SW480 (cell line): ENCODE measurements at regions not wholly inside any gene's neighbourhood (a gene's known extent, or its start where the extent isn't known, plus 50 kb on each side); places are given as distances from the start of the nearest gene placed in this dataset.

Experiments
- DNase-seq: peaks from one replicate; pipeline ENCODE4 v3.0.0-alpha.2; 2016; ENCODE audit warnings: low spot score

DNA sequence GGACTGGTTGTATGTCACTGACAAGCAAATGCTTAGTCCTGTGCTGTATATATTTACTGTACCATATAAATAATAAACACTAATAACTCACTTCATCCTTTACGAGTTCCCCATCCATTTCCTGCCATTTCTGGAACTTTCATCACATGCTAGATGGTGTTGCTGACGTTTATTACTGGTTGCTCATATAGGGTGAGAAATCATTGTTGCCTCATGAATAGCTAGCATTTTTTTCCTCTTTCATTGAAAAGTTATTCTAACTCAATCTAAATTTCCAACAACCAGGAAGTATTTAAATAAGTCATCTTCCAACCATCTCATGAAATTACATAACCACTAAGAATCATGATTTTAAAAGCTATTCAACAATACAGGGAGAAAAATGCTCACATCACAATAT lies 88.6 kb upstream of the RCN1 start:
- no peak for DNase-seq

DNA sequence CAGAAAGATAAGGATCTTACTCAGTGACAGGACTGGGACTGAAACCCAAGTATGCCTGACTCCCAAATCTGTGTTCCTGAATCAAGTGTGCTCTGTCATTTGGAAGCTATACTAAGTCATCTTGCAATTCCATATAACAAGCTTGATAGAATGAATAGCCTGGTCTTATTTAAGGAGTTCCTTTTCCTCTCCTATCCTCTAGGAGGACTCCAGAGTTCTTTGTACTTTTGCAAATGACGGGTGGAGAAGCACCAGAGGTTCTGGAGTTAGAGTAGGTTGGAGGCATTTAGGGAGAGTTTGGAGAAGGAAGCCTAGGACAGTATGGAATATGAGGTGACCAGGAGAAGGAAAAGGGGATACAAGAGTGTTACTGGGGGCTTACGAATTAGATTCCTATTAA lies 92.9 kb upstream of the RCN1 start:
- DNase-seq, result peak; percentile 25

DNA sequence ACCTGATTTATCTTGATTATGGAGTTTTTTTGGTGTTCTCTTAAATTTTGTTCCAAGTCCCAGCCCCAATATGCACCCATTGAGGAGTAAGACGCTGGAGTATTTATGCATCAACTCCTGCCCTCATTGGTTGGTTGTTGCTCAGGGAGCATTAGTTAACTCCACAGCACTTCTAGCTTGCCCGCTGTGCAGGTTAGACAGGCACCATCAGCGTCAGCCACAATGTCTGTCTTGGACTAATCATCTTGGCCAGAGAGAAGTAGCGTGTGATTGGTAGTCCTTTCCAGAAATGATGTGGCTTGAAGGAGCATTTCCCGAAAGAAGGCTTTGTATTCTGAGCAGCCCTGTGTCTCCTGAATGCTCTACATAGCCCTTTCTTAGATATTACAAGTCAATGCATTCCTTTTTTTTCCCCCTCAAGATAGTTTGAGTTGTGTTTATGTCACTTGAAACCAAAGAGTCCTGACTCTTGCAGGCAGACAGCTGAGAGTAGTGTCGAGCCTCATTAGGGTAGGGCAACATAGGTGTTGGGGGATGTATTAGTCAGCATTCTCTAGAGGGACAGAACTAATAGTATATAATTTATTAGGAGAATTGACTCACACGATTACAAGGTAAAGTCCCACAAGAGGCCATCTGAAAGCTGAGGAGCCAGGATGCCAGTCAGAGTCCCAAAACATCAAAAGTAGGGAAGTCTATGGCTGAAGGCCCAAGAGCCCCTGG lies 94.6 kb upstream of the RCN1 start:
- DNase-seq, result no peak

DNA sequence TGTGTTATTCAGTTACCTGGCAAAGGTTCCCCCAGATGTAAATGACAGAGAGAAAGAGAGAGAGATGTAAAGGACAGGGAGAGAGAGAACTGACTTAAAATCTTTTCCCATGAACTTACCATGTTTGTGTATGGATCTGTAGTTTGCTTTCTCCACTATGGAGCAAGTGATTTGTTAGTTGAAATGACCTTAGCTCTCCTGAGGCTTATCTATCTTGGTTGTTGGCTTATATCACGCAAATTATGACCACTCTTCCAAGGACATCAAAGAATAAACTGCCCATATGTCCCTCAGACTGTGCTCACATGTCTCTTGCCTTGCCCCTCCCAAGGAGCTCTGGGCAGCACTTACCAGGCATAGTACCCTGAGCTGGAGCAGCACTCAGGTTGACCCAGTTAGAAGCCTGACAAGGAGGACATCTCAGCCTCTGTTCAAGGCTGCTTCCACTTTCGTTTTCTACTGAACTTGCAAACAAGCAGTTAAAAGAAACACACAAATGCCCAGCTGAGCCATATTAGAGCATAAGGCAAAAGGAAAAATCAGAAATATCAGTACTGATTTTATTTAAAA lies 95.3 kb upstream of the RCN1 start:
- peak; percentile 30 for DNase-seq

DNA sequence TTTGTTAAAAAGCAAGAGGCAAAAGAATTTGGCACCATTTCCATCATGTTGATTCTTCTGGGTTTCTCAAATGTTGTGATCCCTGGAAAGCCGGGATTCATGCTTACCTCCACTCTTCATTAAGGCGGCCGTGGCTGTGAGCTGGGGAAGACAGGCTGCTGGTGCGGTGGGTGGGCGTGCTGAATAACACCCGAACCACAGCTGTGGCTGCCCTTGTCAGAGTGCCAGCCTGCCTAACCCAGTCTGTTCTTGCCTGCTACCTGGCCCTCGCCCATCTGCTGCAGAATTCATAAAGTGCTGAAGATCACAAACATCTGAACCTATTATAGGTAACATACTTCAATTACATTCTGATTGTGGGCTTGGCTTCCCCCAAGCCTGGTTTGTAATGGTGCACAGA lies 95.8 kb upstream of the RCN1 start:
- DNase-seq, result no peak

DNA sequence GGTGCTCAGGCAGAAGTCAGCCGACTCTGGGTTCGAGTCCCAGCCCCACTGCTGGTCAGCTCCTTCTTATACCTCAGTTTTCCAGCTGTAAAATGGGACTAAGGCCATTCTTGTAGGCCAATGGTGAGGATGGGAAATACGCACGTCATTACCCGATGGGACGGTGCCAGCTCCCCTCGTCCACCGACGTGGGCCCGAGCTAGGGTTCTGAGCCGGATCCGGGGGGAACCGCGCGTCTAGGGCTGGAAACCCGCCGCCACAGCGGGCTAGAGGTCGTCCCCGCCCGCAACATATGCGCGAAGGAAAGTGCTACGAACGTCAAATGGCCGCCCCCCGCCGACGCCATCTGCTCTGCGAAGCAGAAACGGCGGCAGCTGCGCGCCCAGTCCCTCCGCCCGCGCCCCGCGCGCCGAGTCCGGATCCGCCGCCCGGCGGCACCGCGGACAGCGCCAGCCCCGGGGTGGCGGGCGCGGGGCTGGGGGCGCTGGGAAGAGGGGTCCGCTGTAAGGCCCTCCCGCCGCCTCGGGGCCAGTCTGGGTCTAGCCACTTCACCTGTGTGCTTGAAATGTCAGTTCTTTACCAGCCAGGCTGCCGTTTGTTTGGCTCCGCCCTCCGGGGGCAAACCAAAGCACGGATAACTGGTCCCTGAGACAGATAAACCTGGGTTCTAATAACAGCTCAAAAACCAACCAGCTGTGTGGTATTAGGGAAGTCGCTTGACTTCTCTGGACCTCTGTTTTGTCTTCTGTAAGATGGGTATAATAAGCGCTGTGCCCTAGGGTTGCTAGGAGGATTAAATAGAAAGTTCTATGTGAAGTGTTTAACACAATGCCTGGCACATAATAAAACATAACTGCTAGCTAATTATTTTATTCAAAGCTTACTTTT lies 103.5 kb upstream of the RCN1 start:
- DNase-seq, result no peak

DNA sequence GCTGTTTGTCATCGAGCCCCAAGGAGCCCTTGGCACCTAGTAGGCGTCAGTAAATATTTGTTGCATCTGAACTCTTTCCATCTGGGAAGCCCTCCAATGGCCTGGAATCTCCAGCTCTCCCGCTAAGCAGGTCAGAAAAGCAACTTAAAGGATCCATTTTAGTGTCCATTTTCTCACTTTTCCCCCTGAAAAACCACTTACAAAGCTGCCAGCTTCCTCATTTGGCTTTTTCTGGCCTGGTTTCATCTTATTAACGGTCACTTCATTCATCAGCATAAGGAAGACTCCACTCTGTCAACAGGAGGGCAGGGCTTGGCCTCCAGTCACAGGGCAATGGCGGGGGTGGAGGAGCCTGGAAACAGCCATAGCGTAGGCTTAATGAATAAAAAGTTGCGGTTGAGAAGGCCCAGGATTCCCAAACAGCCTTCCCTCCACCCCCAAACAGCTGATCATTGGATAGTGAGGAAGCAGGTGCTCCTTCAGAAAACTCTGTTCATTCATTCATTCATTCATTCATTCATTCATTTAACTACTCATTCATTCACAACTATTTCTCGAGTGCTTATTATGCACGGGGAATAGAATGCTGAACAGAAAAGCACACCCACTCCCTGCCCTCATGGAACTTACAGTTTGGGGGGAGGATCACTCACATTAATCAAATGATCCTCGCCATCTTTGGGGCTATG lies 104.5 kb upstream of the RCN1 start:
- no peak for DNase-seq

DNA sequence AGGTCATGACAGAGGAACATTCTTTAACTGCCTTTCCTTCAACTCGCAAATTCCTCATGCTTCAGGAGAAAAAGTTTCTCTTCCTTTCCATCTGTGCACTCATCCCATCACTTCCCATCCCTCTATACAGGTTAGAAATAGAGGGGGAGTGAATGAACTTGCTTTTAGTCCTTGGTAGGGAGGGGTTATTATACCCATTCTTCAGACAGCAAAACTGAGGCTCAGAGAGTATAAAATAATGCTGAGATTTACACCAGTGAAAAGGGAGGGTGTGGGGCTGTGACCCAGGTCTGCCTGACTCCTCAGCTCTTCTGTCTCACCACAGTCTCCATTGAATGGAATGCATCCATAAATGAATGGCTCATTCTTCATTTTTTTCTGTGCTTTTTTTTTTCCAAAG lies 109.4 kb upstream of the RCN1 start:
- DNase-seq, result no peak

DNA sequence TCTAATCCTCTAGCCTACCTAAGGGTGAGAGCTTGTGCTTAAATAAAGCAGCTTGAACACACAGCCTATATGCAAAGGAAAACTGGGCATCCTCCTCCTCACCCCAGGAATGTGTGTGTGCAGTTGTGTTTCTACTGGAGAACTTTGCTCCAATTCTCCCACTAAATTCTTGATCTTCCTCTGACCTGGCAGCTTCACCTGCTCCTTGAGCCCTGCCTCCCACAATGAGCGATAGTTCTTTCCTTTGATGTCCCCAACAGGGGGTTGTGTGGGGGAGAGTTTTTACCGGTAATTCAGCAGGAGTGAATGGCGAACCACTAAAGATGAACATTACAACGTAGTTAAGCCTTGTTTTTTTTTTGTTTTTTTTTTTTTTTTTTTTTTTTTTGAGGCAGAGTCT lies 113.5 kb upstream of the RCN1 start:
- no peak for DNase-seq

DNA sequence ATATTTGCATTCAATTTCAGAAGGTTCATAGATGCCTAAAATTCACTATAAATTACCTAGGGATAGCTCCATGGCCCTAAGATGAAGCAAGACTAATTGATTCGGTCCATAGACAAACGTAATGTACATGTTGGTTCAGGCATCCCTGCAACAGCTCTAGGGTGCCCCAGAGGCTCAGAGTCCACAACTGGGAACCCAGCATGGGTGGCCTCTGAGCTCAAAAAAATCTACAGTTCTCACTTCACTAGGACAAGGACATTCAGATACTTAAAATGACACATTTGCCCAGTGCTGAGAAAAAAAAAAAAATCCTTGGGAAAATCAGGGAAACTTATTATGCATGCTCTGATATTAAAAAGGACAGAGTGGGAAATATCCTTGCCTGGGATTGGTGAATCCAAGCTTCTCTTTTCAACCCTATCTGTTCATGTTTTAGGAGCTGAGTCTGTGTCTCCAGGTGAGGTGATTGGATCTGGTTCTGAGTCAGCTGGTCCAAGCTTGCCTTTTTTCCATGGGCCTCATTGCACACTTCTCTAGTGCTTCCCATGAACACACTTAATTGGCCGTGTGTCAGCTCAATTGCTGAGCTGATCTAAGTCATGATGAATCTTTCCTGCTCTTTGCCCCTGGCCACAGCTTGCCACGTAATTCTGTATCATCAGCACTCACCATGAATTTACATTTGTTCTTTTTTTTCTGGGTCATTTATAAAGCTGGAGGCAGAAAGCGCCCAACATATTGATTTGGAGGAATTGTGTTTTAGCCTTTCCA lies 116.3 kb upstream of the RCN1 start:
- peak; percentile 31 for DNase-seq

DNA sequence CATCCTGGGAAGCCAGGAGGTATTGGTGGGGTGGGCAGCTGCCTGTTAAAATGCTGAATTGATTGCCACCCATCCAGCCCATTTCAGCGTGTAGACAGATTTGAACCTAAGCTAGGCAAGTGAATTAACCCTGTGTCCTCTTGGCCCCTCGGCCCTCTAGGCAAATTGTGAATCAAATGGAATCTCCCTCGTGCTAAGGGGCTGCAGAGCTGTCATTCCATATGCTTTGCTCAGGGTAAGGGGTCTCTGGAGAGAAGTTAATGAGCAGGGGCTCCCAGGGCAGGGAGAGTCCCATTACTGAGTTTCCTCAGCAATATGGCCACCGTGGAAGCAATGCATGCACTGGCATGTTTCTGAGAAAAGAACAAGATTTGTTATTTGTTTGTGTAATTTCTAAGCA lies 117.7 kb upstream of the RCN1 start:
- no peak for DNase-seq

DNA sequence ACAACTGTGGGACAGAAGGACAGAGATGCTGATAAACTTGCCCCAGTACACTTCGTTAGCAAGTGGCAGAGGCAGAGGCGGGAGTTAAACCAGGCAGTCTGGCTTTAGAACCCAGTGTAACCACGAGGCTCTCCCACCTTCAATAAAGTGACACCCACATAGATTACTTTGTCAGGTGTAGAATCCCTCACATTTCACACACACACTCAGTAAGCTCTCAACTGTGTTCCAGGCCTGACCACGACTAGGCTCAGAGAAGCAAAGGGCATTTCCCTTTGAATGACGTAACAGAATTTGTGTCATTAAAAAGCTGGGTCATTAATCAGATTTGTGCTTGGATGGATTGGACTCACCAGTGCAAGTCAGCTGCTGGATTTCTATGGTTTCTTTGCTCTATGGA lies 118.3 kb upstream of the RCN1 start:
- no peak for DNase-seq

DNA sequence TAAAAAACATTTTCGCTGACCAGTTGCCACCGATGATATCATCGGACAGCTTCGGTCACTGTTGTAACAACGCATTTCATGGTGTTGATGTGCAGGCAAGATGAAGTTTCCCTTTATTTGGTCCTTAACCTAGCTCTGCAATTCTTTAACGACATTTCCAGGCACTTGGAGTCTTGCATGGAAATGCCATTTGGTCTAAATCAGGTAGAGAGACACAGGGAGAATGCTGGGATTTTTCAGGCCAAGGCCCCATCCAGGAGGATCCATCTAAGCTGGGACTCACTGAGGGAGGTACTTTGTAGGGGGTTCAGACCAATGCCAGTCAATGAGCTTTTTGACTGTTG lies 121.5 kb upstream of the RCN1 start:
- no peak for DNase-seq

DNA sequence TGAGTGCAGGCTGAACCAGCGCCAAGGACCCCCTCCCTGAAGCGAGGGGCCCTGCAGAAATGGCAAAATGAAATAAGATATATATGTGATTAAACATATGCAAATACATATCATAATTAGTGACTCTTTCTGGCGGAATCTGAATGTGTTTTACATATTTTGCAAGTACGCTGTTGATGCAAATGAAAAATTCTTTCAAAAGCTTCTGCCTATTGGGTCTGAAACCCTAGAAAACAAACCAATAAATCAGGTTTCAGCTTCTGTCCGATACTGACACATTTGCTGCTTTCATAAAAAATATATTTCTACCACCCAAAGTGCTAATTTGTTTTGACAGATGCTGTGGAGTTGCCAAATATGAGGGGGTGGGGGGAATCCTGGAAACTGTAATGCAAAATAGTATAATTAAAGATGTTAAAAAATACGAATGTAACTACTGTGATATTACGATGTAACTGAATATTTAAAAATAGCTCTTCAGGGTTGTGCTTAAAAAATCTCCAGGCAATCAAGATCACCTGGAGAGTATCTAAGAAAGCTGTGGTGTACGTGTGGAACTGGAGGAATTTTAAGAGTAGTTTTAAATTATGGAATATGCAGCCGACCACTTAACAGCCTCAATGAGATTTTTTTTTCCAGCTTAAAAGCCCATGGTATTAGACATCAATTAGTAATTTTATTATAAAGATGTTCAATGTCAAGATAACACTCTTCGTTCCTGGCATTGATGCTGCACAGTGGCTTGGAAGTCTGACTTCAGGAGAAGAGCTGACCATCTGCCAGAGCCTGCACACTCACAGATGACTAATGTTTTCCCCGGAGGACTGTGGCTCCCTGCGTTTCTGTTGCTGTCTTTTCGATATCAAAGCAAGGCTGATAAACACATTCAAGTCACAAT lies 122.2 kb upstream of the RCN1 start:
- no peak for DNase-seq

DNA sequence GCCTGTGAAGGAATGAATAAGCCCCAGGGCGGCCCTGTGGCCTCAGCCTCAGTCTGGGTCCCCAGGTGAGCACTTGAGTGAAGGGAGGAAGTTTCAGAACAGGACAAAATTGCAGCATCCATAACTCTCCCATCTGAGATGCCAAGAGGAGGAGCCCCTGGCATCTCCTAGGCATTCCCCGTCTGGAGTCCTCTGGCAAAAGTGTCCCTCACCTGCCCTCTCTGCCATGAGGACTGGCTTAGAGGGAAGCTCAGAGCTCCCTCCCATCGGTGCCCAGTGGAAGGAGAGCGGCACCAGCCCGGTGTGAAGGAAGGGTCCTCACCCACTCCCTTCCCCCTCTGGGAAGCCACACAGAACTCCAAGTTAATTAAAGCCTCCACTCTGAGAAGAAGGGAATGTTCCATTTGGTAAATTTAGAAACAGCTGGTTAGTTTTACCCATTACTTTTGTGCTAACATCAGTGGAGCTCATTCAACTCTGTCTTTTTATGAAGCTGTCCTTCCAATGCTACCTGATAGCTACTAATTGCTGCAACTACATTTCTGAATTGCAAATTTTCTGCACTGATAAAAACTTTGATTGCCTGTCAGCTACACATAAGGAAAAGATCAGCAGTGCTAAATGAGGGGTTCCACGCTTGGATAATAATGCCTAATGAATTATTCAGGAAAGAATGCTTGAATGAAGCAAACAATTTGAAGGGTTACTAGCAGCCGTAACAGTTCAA lies 123.3 kb upstream of the RCN1 start:
- DNase-seq, result no peak

DNA sequence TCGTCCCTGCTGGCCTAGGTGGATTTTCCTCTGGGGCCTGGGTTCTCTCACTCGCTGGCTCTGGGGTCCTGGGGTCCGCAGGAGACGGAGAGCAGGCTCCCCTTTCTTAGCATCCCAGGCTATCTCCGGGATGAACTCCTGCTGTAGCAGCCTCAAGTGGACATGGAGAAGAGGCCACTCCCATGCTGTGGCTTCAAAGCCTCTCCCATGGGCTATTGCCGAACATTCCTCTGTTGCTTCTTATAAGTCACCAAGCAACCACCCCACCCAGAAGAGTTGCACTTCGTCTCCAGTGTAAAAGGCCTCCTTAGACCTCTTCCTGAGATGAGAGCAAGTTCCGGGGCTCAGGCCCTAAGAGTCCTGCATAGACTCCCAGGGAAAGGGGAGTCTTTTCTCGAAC lies 124.0 kb upstream of the RCN1 start:
- no peak for DNase-seq

DNA sequence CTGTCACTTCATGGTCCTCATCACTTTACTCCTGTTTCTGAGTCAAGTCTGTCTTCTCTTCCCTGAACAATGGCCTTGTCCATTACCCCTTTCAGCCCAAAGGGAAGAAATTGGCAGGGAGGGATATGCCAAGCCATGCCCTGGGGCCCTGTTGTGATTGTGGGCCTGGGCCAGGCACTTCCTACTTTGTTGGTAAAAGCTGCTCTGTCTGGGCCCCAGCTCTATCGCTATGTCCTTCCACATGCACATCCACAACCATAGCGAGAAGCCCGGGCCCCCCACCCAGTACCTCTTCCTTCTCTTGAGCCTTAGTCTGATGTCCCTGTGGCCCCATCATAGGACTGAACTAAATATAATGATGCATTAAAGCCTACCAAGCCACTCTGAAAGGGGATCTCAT lies 126.7 kb upstream of the RCN1 start:
- DNase-seq, result no peak

DNA sequence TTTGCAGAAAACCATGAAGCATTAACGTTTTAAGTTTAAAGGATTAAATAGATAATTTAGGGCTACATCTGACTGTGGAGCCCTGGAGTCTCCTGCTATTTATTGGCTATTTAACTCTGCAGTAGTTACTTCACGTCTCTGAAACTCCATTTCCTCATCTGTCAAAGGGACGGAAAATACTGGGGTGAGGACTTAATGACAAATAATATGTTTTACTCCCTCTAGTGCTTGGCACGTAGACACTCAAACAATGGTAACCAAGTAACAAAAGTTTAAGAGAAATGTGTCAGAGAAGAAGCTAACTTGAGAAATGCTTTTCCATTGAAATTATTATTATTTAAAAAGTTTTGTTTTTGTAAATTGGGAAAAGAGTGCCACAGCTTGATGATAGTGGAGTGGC lies 130.7 kb upstream of the RCN1 start:
- no peak for DNase-seq

DNA sequence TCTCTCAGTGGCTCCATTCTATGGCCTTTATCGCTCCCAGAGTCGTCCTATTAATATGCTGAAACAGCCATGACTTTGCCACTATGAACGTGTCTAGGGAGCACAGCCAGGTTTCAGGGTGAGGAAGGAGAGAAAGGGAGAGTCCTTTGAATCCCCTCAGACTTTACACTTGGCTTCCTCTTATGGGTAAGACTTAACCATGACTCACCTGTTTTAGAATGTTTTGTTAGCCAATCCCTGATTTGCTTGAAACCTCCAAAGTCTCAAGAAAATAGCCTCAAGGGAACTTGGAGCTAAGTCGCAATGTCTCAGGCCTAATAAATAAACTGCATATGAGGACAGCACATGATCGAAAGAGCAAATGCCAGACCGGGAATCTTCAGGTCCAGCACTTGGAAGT lies 131.2 kb upstream of the RCN1 start:
- no peak for DNase-seq

DNA sequence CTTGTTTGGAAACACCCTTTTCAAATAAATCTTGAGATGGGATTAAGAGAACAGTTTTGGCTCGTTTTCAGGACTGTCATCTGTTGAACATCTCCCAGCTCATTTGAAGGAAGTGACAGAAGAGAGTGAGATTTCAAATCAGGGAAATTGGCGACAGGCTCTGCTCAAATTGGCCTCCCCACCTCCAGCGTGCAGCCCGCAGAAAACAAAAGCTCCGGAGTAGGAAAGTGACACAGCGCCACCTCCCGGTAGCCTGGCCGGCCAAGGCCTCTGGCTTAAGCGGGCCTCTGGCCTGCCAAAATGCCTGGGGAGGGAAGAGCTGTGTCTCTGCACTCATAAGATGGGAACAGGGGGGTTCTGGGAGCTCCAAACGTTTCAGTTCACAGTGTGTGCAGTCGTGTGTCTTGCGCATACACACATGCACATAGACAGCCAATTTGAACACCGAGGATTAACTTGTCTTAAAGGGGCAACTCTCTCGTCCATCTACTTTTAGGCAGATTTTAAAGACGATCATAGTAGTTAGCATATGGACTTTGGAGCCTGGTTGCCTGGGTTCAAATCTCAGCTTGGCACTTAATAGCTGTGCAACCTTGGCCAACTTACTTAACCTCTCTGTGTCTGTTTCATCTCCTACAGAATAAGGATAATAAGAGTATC lies 132.7 kb upstream of the RCN1 start:
- DNase-seq, result peak; percentile 31
